Activated naive CD8-positive, alpha-beta T cell treated with anti-CD3 and anti-CD28 coated beads, Interleukin-2, amount 10 ng/mL, durations not matched to agents 7 days and 5 days (primary cell): ENCODE measurements at regions not wholly inside any gene's neighbourhood (a gene's known extent, or its start where the extent isn't known, plus 50 kb on each side); places are given as distances from the start of the nearest gene placed in this dataset.

Experiments used
- ATAC-seq: fragments of 150-1000 bp; cut with Tn5 transposase; one replicate; pipeline ENCODE4 v1.10.0; 2021; ENCODE audit warnings: low read depth, moderate library complexity
- POLR2A ChIA-PET: fragments of 350-600 bp; sonication (Branson Sonifier 250); formaldehyde crosslinking; loops from one replicate; lab custom pipeline; 2021; ENCODE audit warnings: antibody characterized with exemption; lab: Charles Lee
- DNase-seq: peaks from one replicate; pipeline ENCODE4 v3.0.0; 2021
- H3K27ac Mint-ChIP-seq: one replicate; pipeline ENCODE4 v1.8.0; 2022; ENCODE audit warnings: mild to moderate bottlenecking, mixed read lengths
- H3K27me3 Mint-ChIP-seq: one replicate; pipeline ENCODE4 v1.8.0; 2022; ENCODE audit warnings: mild to moderate bottlenecking, moderate library complexity, mixed read lengths
- H3K36me3 Mint-ChIP-seq: one replicate; pipeline ENCODE4 v1.8.0; 2021; ENCODE audit warnings: mild to moderate bottlenecking, mixed read lengths
- H3K4me1 Mint-ChIP-seq: one replicate; pipeline ENCODE4 v1.8.0; 2021; ENCODE audit warnings: mixed read lengths
- H3K4me3 Mint-ChIP-seq: one replicate; pipeline ENCODE4 v1.8.0; 2022; ENCODE audit warnings: mild to moderate bottlenecking, moderate library complexity, mixed read lengths
- H3K9me3 Mint-ChIP-seq: one replicate; pipeline ENCODE4 v1.8.0; 2021; ENCODE audit warnings: mixed read lengths

DNA sequence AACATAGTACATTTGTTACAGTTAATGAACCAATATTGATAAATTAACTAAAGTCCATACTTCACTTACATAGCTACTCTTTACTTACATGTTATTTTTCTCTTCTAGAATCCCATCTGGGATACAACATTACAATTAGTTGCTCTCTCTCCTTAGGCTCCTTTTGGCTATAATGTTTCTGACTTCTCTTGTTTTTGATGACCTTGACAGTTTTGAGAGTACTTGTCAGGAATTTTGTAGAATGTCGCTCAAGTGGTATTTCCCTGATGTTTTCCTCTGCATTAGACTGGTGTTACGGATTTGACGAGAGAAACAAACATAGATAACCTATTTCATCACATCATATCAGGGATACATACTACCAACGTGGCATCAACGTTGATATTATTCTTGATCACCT is 925.4 kb upstream of the TMPRSS15 start:
- DNase-seq (no peak), ATAC-seq (no peak)
- Mint-ChIP-seq H3K27me3 (no peaks in the 10 kb centered on the region), H3K4me3 (no peak overlapping the region), H3K27ac (no peak overlapping the region), H3K4me1 (no peaks in the 10 kb centered on the region), H3K9me3 (peaks cover 4% of the 10 kb centered on the region), H3K36me3 (no peaks in the 10 kb centered on the region)
- POLR2A ChIA-PET, result no interaction called here

DNA sequence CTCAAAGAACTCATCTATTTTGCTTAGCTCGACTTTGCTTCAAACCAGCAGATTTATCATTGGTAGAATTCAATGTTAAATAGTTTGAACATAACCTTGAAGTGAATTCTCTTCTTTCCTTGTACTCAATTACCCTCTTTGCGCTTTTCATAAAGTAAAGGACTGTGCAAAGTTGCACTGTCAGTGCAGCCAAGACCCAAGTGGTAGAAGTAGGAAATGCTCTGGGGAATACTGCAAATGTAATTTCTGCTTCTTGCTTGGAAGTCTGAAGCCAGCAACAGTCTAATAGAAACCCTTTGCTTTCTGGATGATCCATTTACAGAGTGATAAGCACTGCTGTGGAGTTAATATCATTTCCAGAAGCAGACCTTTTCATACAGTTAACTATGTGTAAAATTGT is 936.7 kb upstream of the TMPRSS15 start:
- no peak overlapping the region for H3K27ac Mint-ChIP-seq
- no peak for DNase-seq
- no peaks in the 10 kb centered on the region for H3K27me3 Mint-ChIP-seq
- H3K4me3 Mint-ChIP-seq, result no peak overlapping the region
- H3K9me3 Mint-ChIP-seq, result no peaks in the 10 kb centered on the region
- no peaks in the 10 kb centered on the region for H3K4me1 Mint-ChIP-seq
- POLR2A ChIA-PET, result no interaction called here
- H3K36me3 Mint-ChIP-seq, result no peaks in the 10 kb centered on the region
- no peak for ATAC-seq

DNA sequence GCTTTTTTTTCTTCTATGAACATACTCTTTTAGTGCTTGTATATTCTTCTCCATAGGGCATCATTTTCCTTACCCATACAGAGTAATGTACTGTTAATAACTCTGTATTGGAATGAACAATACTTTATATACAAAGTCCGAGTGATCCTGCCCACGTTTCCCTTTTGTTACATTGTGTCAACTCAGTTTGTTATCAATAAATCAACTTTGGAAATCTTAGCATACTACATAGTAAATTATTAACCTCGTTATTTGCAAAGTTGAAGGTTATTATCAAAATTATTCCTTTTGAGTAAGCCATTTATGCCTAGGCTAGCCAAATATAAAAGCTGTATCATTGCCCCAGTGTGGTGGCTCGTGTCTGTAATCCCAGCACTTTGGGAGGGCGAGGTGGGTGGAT is 937.4 kb upstream of the TMPRSS15 start:
- no peaks in the 10 kb centered on the region for H3K4me1 Mint-ChIP-seq
- H3K9me3 Mint-ChIP-seq, result peaks cover under 1% of the 10 kb centered on the region
- ATAC-seq (no peak), DNase-seq (no peak)
- H3K36me3 Mint-ChIP-seq, result no peaks in the 10 kb centered on the region
- H3K27ac Mint-ChIP-seq, result no peak overlapping the region
- POLR2A ChIA-PET, result no interaction called here
- H3K4me3 Mint-ChIP-seq, result no peak overlapping the region
- H3K27me3 Mint-ChIP-seq, result no peaks in the 10 kb centered on the region

DNA sequence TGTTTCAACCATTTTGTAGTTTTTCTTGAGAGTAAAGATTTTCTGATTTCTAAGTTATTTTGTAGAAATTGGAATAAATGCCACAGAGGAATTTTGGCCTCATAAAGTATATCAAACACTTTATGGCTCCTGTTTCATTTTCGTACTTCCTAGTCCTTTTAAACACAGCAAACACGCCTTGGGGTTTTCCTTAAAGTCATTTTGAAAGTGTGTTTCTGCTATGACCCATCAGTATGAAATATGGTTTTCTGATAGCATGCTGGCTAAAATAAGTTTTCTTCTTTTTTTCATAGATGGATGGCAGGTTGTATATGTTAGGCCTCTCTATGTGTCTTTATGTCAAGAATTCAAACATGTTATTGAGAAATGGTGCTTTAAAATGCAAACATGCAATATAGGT is 940.1 kb upstream of the TMPRSS15 start:
- POLR2A ChIA-PET, result no interaction called here
- H3K27ac Mint-ChIP-seq, result no peak overlapping the region
- H3K27me3 Mint-ChIP-seq, result no peaks in the 10 kb centered on the region
- H3K9me3 Mint-ChIP-seq, result peaks cover 2% of the 10 kb centered on the region
- no peaks in the 10 kb centered on the region for H3K36me3 Mint-ChIP-seq
- no peak for ATAC-seq
- DNase-seq, result no peak
- no peak overlapping the region for H3K4me3 Mint-ChIP-seq
- H3K4me1 Mint-ChIP-seq, result no peaks in the 10 kb centered on the region

DNA sequence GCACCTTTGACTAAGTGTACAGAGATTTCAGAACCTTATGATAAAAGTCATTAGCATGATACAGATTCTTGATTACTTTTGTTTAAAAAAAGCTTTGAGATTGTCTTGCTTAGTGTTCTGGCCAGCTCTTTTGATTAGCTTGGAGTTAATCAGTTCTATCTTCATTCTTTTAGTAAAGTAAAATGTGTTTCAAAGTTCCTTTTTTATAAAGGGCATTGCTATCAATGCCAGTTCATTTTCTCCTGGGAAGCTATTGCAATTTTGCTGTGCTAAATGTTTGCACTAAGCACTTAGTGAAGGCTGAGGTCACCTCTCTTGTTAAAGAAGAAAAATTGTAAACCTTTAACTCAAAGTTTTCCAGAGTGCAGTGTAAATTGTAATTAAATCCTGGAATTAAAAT is 946.7 kb upstream of the TMPRSS15 start:
- Mint-ChIP-seq H3K27me3 (no peaks in the 10 kb centered on the region), H3K9me3 (peaks cover 2% of the 10 kb centered on the region), H3K27ac (no peak overlapping the region), H3K36me3 (no peaks in the 10 kb centered on the region), H3K4me1 (no peaks in the 10 kb centered on the region), H3K4me3 (no peak overlapping the region)
- POLR2A ChIA-PET, result no interaction called here
- no peak for DNase-seq
- no peak for ATAC-seq

DNA sequence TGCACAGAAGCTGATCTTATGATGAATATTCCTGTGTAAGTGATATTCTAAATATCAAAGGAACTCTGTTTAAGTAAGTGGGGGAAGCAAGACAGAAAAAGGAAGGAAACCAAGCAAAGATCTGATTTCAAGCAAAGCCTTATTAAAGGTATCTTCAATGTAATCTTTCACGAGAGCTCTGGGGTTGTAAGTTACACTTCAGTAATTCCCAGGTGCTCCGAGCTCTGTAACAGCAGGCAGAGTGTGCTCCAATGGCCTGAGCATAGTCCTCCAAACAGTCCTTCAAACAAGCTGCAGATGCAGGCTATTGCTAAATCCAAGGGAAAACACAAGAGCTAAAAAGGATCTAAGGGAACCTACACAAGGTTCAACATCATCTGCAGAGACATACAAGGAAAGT is 949.7 kb upstream of the TMPRSS15 start:
- H3K27me3 Mint-ChIP-seq, result no peaks in the 10 kb centered on the region
- DNase-seq (no peak), ATAC-seq (no peak)
- H3K4me1 Mint-ChIP-seq, result no peaks in the 10 kb centered on the region
- POLR2A ChIA-PET, result no interaction called here
- H3K4me3 Mint-ChIP-seq, result no peak overlapping the region
- no peaks in the 10 kb centered on the region for H3K9me3 Mint-ChIP-seq
- no peak overlapping the region for H3K27ac Mint-ChIP-seq
- H3K36me3 Mint-ChIP-seq, result no peaks in the 10 kb centered on the region

DNA sequence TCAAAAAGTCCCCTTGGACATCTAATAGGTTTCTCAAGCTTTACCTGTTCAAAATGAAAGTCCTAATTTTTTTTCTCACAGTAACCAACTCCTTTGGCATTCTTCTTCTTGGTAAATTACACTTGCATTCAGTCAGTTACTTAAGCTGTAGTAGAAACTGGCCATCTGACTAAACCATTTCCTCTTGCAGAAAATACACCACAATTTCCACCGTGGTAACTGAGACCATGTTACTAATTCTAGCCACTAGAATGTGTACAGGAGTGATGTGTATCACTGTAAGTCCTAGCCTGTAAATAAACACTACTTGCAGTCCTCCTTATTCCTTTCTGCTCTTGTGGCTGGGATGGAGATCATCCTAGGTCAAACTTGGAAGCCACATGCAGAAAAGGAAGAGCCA is 965.4 kb upstream of the TMPRSS15 start:
- Mint-ChIP-seq H3K27me3 (no peaks in the 10 kb centered on the region), H3K4me3 (no peak overlapping the region), H3K36me3 (no peaks in the 10 kb centered on the region), H3K4me1 (no peaks in the 10 kb centered on the region), H3K9me3 (peaks cover 2% of the 10 kb centered on the region), H3K27ac (no peak overlapping the region)
- POLR2A ChIA-PET, result no interaction called here
- DNase-seq (no peak), ATAC-seq (no peak)

DNA sequence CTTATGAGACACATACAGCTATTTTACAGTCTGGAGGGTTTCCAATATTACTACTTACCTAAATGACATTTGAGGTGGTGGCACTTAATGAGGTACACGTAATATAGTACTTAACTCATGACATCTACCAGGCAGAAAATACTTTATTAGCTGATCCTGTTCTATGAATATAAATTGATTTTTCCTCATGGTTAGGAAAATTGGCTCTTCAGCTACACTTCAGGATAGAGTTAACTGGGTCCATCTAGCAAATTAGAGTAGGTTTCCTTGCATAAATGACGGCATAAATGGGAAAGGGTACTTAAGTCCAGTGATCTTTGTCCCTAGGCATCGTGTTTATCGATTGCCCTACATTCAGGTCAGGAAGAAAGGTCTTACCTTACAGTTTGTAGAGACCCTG is 988.8 kb upstream of the TMPRSS15 start:
- POLR2A ChIA-PET, result no interaction called here
- no peaks in the 10 kb centered on the region for H3K36me3 Mint-ChIP-seq
- no peaks in the 10 kb centered on the region for H3K9me3 Mint-ChIP-seq
- H3K27ac Mint-ChIP-seq, result no peak overlapping the region
- DNase-seq, result no peak
- H3K4me1 Mint-ChIP-seq, result no peaks in the 10 kb centered on the region
- no peak for ATAC-seq
- no peak overlapping the region for H3K4me3 Mint-ChIP-seq
- H3K27me3 Mint-ChIP-seq, result no peaks in the 10 kb centered on the region

DNA sequence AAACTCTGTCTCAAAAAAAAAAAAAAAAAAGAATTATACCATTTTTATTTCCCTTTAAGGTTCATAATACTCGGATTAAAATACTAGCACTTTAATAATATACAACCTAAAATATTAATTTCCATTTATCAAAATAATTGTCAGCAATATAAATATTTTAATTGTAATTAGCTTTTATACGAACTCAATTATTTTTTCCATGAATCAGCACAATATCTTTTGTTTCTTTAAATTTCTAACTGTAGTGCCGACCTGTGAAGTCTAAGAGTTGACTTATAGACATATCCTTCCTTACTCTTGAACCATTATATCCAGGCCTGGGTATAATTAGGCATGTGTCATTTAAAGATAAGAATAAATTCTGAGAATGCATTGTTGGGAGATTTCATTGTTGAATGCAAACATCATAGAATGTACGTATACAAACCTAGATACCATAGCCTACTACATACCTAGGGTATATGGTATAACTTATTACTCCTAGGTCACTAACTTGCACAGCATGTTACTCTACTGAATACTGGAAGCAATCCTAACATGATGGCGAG is 996.7 kb upstream of the TMPRSS15 start:
- H3K36me3 Mint-ChIP-seq, result no peaks in the 10 kb centered on the region
- POLR2A ChIA-PET, result no interaction called here
- ATAC-seq, result no peak
- H3K4me3 Mint-ChIP-seq, result no peak overlapping the region
- no peaks in the 10 kb centered on the region for H3K27me3 Mint-ChIP-seq
- H3K27ac Mint-ChIP-seq, result no peak overlapping the region
- DNase-seq, result no peak
- no peaks in the 10 kb centered on the region for H3K4me1 Mint-ChIP-seq
- H3K9me3 Mint-ChIP-seq, result peaks cover 3% of the 10 kb centered on the region

DNA sequence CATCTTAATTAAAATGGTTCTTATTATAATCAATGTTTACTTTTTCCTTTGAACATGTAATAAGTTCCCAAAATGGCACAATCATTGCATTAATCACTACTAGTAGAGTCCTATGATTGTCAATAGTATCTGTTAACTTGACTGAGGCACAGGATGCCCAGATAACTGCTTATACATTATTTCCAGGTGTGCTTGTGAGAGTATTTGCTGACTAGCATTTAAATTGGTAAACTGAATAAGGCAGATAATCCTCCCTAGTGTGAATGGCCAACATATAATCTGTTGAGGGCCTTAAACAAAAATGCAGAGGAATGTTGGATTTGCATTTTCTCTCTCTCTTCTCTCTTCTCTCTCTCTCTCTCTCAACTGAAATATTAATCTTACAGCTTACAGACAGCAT is 999.3 kb upstream of the TMPRSS15 start:
- POLR2A ChIA-PET, result no interaction called here
- H3K27me3 Mint-ChIP-seq, result no peaks in the 10 kb centered on the region
- no peak overlapping the region for H3K27ac Mint-ChIP-seq
- no peak for DNase-seq
- no peak overlapping the region for H3K4me3 Mint-ChIP-seq
- H3K36me3 Mint-ChIP-seq, result no peaks in the 10 kb centered on the region
- H3K4me1 Mint-ChIP-seq, result no peaks in the 10 kb centered on the region
- no peak for ATAC-seq
- H3K9me3 Mint-ChIP-seq, result peaks cover 3% of the 10 kb centered on the region

DNA sequence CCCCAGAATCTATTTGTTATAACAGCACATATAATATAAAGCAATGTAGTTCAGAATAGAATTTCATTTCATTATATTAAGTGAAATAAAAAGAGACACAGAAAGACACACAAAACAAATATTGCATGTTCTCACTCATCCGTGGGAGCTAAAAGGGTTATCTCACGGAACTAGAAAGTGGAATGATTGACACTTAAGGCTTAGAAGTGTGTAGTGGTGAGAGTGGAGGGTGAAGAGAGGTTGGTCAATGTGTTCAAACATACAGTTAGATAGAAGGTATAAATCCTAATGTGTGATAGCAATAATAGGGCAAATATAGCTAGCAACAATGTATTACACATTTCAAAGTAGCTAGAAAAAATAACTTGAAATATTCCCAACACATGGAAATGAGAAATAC is 1001.7 kb upstream of the TMPRSS15 start:
- ATAC-seq, result no peak
- no peaks in the 10 kb centered on the region for H3K36me3 Mint-ChIP-seq
- POLR2A ChIA-PET, result no interaction called here
- no peak overlapping the region for H3K4me3 Mint-ChIP-seq
- no peak overlapping the region for H3K27ac Mint-ChIP-seq
- H3K9me3 Mint-ChIP-seq, result peaks cover 3% of the 10 kb centered on the region
- no peak for DNase-seq
- H3K27me3 Mint-ChIP-seq, result no peaks in the 10 kb centered on the region
- H3K4me1 Mint-ChIP-seq, result no peaks in the 10 kb centered on the region

DNA sequence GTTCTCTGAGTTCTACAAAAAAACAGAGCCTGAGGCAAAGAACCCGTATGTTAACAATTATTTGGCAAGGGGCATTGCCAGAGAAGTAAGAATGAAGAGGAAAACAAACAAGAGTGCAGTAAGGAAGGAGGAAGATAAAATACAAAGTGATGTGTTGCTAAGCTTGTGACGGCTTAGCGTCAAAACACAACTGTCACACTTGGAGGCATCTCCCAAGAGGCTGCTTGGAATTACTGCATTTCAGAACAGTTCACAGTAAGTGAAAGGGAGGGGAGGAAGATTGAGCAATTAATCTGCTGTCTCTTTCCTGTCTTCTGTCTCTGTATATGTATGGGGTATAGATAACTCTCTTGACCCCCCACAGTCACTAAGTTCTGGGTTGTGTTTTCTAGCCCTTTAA is 1017.0 kb upstream of the TMPRSS15 start:
- no peak overlapping the region for H3K4me3 Mint-ChIP-seq
- POLR2A ChIA-PET, result no interaction called here
- no peaks in the 10 kb centered on the region for H3K27me3 Mint-ChIP-seq

DNA sequence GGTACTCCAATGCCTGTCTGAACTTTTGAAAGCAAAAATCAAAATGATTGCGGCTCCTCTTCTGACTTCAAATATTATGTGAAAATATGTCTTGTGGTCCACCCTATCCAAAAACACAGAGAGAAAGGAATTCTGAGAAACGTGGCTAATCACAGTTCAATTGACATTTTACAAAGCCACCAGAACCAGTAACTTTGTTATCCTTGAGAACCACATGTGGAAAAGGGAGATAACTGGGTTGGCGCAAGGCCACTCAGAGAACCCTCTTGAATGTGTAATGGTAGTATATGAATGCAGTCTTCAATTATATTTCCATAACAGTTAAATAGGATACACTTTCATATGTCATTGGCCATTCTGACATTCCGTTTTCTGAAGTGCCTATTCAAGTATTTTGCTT is 1030.0 kb upstream of the TMPRSS15 start:
- POLR2A ChIA-PET, result no interaction called here
- no peak for DNase-seq
- no peak overlapping the region for H3K4me3 Mint-ChIP-seq
- H3K4me1 Mint-ChIP-seq, result no peaks in the 10 kb centered on the region
- no peaks in the 10 kb centered on the region for H3K36me3 Mint-ChIP-seq
- no peaks in the 10 kb centered on the region for H3K27me3 Mint-ChIP-seq
- no peak for ATAC-seq
- H3K27ac Mint-ChIP-seq, result no peak overlapping the region
- H3K9me3 Mint-ChIP-seq, result peaks cover 3% of the 10 kb centered on the region

More for the DNA sequence above, 1017.0 kb upstream of the TMPRSS15 start:
- ATAC-seq (no peak), DNase-seq (no peak)
- Mint-ChIP-seq H3K27ac (no peak overlapping the region), H3K9me3 (peaks cover 5% of the 10 kb centered on the region), H3K36me3 (no peaks in the 10 kb centered on the region), H3K4me1 (no peaks in the 10 kb centered on the region)

DNA sequence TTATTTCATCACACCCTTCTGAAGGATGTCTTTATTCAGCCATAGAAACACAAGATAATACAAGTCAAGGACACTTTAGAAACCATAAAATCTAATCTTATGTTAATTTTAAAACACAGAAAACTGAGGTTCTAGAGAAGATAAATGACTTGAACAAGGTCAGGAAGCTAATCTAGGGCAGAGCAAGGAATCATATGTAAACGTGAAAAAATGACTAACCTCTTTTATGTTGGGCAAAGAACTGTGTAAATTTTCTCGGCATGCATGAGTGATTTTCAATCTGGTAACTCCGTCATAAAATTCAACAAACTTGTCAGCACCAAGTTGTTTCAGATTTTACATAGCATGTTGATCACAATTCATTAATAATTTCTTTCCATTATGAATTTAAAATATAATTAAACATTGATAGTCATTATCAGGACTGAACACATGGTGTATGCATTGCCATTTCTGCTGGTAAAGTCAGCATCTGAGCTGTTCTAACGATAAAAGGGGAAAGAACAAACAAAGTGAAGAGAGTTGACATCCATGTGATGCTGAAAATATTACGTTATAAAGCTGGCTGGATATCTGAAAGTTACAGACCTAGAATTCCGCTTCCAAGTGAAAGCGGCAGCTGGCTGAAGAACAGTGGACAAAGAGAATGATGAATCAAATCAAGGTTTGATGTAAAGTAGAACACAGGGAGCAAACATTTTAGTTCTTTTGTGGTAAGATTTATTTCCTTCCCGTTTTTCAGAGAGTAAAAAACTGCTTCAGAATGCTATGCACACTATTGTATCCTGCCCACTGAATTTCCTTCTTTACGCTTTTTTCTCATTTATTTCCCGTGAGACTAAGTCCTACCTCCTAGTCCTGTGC is 1037.4 kb upstream of the TMPRSS15 start:
- DNase-seq (no peak), ATAC-seq (no peak)
- Mint-ChIP-seq H3K4me1 (no peaks in the 10 kb centered on the region), H3K9me3 (no peaks in the 10 kb centered on the region), H3K4me3 (no peak overlapping the region), H3K27me3 (no peaks in the 10 kb centered on the region), H3K36me3 (no peaks in the 10 kb centered on the region), H3K27ac (no peak overlapping the region)
- POLR2A ChIA-PET, result no interaction called here
